HEK293 (cell line): ENCODE measurements at regions not wholly inside any gene's neighbourhood (a gene's known extent, or its start where the extent isn't known, plus 50 kb on each side); places are given as distances from the start of the nearest gene placed in this dataset.

Source experiments
- CTCF ChIA-PET: fragments of 350-600 bp; formaldehyde crosslinking; extraction: SDS; loops from one replicate; lab custom pipeline; 2021; ENCODE audit warnings: antibody characterized with exemption; lab: Yijun Ruan, JAX
- POLR2A ChIA-PET: fragments of 300-600 bp; formaldehyde crosslinking; extraction: SDS; loops from one replicate; lab custom pipeline; 2020; ENCODE audit warnings: antibody characterized with exemption, inconsistent platforms; lab: Yijun Ruan, JAX
- H3K27ac ChIP-seq: fragments of 200-500 bp; sonication (Bioruptor generic); 2 replicates; pipeline ENCODE4 v1.5.1; 2014; ENCODE audit warnings: low read depth, low read length, control low read depth, inconsistent platforms; ENCODE audit errors: extremely low read depth
- H3K36me3 ChIP-seq, 2 experiments: fragments of 200-500 bp in 1 of 2; sonication (Bioruptor generic) in 1 of 2; 1 replicate in 1 of 2; 2 replicates in 1 of 2; pipeline ENCODE4 v1.5.1; 2014 to 2017; ENCODE audit warnings: inconsistent platforms in 2 of 2, low read length in 2 of 2; ENCODE audit not compliant: control insufficient read depth in 2 of 2, insufficient read depth in 1 of 2
- H3K4me1 ChIP-seq: fragments of 200-500 bp; sonication (Bioruptor generic); 2 replicates; pipeline ENCODE4 v1.5.1; 2014; ENCODE audit warnings: mild to moderate bottlenecking, low read length, inconsistent platforms; ENCODE audit not compliant: control insufficient read depth, insufficient read depth
- H3K4me3 ChIP-seq: 2 replicates; pipeline ENCODE4 v1.5.1; 2011; ENCODE audit warnings: low read depth, mild to moderate bottlenecking, control low read depth, low read length, moderate library complexity
- H3K9me3 ChIP-seq: fragments of 200-500 bp; sonication (Bioruptor generic); 2 replicates; pipeline ENCODE4 v1.5.1; 2014; ENCODE audit warnings: low read depth, low read length, inconsistent platforms; ENCODE audit not compliant: control insufficient read depth, insufficient read depth
- AEBP2 ChIP-seq: fragments of 450-650 bp; formaldehyde crosslinking; IDR thresholded peaks from 2 replicates; pipeline ENCODE4 v1.5.1; 2016; ENCODE audit warnings: missing biosample characterization, missing genetic modification characterization, borderline replicate concordance
- BCL6B ChIP-seq: fragments of 450-650 bp; formaldehyde crosslinking; IDR thresholded peaks from 2 replicates; pipeline ENCODE4 v1.5.1; 2017; ENCODE audit warnings: missing biosample characterization, missing genetic modification characterization
- EGR2 ChIP-seq: fragments of 450-650 bp; formaldehyde crosslinking; IDR thresholded peaks from 2 replicates; pipeline ENCODE4 v1.5.1; 2016; ENCODE audit warnings: low read depth, missing biosample characterization, missing genetic modification characterization
- GLI2 ChIP-seq: fragments of 450-650 bp; formaldehyde crosslinking; IDR thresholded peaks from 2 replicates; pipeline ENCODE4; 2017; ENCODE audit warnings: missing biosample characterization, missing genetic modification characterization, low read depth, borderline replicate concordance
- GLIS1 ChIP-seq: fragments of 450-650 bp; formaldehyde crosslinking; IDR thresholded peaks from 2 replicates; pipeline ENCODE4 v1.5.1; 2016; ENCODE audit warnings: missing biosample characterization, missing genetic modification characterization
- IKZF3 ChIP-seq: fragments of 450-650 bp; IDR thresholded peaks from 2 replicates; pipeline ENCODE4 v1.5.0; 2018; ENCODE audit warnings: missing biosample characterization, mild to moderate bottlenecking, missing genetic modification characterization, moderate library complexity
- OVOL3 ChIP-seq: fragments of 450-650 bp; formaldehyde crosslinking; IDR thresholded peaks from 2 replicates; pipeline ENCODE4 v1.5.1; 2016; ENCODE audit warnings: missing biosample characterization, missing genetic modification characterization
- SETDB1 ChIP-seq: IDR thresholded peaks from one replicate; pipeline ENCODE4 v1.6.1; 2017; ENCODE audit warnings: mild to moderate bottlenecking, low read length, moderate library complexity, mixed read lengths; ENCODE audit not compliant: insufficient read length
- ZBTB20 ChIP-seq: fragments of 450-650 bp; formaldehyde crosslinking; IDR thresholded peaks from 2 replicates; pipeline ENCODE4 v1.5.1; 2016; ENCODE audit warnings: missing biosample characterization, missing genetic modification characterization
- ZNF140 ChIP-seq: fragments of 450-650 bp; formaldehyde crosslinking; IDR thresholded peaks from 2 replicates; pipeline ENCODE4 v1.5.1; 2016; ENCODE audit warnings: missing biosample characterization, missing genetic modification characterization
- ZNF157 ChIP-seq: fragments of 450-650 bp; formaldehyde crosslinking; IDR thresholded peaks from 2 replicates; pipeline ENCODE4 v1.5.1; 2016; ENCODE audit warnings: missing biosample characterization, missing genetic modification characterization
- ZNF26 ChIP-seq: fragments of 450-650 bp; formaldehyde crosslinking; IDR thresholded peaks from 2 replicates; pipeline ENCODE4 v1.5.1; 2016; ENCODE audit warnings: missing biosample characterization, missing genetic modification characterization
- ZNF266 ChIP-seq: fragments of 450-650 bp; formaldehyde crosslinking; IDR thresholded peaks from 2 replicates; pipeline ENCODE4 v1.5.1; 2016; ENCODE audit warnings: missing biosample characterization, missing genetic modification characterization, low read depth
- ZNF274 ChIP-seq, 2 experiments: fragments of 200-500 bp in 1 of 2; fragments of 450-650 bp in 1 of 2; sonication (Bioruptor generic) in 1 of 2; formaldehyde crosslinking in 1 of 2; IDR thresholded peaks; 2 replicates each; pipeline versions ENCODE4 v1.5.1 to v1.6.1; 2014 to 2016; ENCODE audit warnings: borderline replicate concordance in 1 of 2, inconsistent platforms in 1 of 2, low read length in 1 of 2, missing biosample characterization in 1 of 2, missing genetic modification characterization in 1 of 2
- ZNF292 ChIP-seq: fragments of 450-650 bp; formaldehyde crosslinking; IDR thresholded peaks from 2 replicates; pipeline ENCODE4 v1.5.1; 2016; ENCODE audit warnings: low read depth, missing biosample characterization, missing genetic modification characterization, borderline replicate concordance
- ZNF341 ChIP-seq: fragments of 450-650 bp; formaldehyde crosslinking; IDR thresholded peaks from 2 replicates; pipeline ENCODE4; 2016; ENCODE audit warnings: low read depth, missing biosample characterization, missing genetic modification characterization
- ZNF501 ChIP-seq: fragments of 450-650 bp; formaldehyde crosslinking; IDR thresholded peaks from 2 replicates; pipeline ENCODE4 v1.5.1; 2016; ENCODE audit warnings: missing biosample characterization, missing genetic modification characterization
- ZNF529 ChIP-seq: fragments of 450-650 bp; formaldehyde crosslinking; IDR thresholded peaks from 2 replicates; pipeline ENCODE4 v1.5.1; 2017; ENCODE audit warnings: missing genetic modification characterization, missing biosample characterization; ENCODE audit not compliant: insufficient replicate concordance
- ZNF530 ChIP-seq: fragments of 450-650 bp; formaldehyde crosslinking; IDR thresholded peaks from 2 replicates; pipeline ENCODE4 v1.5.1; 2016; ENCODE audit warnings: low read depth, missing biosample characterization, missing genetic modification characterization
- ZNF555 ChIP-seq: fragments of 450-650 bp; formaldehyde crosslinking; conservative IDR thresholded peaks from 2 replicates; pipeline ENCODE4 v1.5.1; 2017; ENCODE audit warnings: missing biosample characterization, mild to moderate bottlenecking, missing genetic modification characterization, inconsistent platforms
- ZNF660 ChIP-seq: fragments of 450-650 bp; IDR thresholded peaks from 2 replicates; pipeline ENCODE4 v1.5.1; 2018; ENCODE audit warnings: missing biosample characterization, mild to moderate bottlenecking, missing genetic modification characterization
- TF ChIP-seq, protein P1 (sequence below): fragments of 450-650 bp; formaldehyde crosslinking; IDR thresholded peaks from 2 replicates; pipeline ENCODE4 v1.5.1; 2016; ENCODE audit warnings: missing biosample characterization, missing genetic modification characterization
- TF ChIP-seq, protein P2 (sequence below): fragments of 450-650 bp; formaldehyde crosslinking; IDR thresholded peaks from 2 replicates; pipeline ENCODE4 v1.5.1; 2016; ENCODE audit warnings: missing biosample characterization, missing genetic modification characterization

DNA sequence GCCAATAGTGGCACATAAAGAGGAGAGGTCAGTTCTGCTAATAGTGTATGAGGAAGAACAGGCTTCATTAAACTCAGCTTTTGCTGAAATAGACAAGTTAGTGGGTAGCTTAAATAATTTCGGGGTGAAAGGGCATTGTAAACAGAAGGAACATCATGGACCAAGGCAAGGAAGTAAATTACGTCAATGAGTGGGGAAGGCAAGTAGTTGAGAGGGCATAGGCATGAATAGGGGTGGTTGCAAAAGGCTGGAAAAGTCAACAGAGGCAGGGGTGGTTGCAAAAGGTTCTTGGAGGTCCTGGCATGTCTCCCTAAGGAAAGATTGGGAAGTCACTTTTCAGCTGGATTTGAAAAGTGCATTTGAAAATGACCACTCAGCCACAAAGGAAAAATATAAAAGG, 383.3 kb upstream of the RPS23 start:
- H3K36me3 ChIP-seq: no peaks in the 10 kb centered on the region
- H3K4me1 ChIP-seq: no peaks in the 10 kb centered on the region
- H3K9me3 ChIP-seq: no peaks in the 10 kb centered on the region
- no peak overlapping the region for H3K27ac ChIP-seq
- POLR2A ChIA-PET: no interaction called here
- CTCF ChIA-PET: interaction anchor here (0.7 kb wide), 1 partner anchor 11 kb away, joined by 5 read pairs; no protein-coding TSS in a partner anchor
- no peak overlapping the region for H3K4me3 ChIP-seq
- TF ChIP-seq ZNF274 (IDR thresholded peaks at IDR 0.05; ENCODE audit: low read length) (no peak), ZNF274 (tag by site-specific recombination; IDR thresholded peaks at IDR 0.05; ENCODE audit: borderline replicate concordance) (no peak), ZNF530 (tag by site-specific recombination) (no peak), ZNF660 (no peak), EGR2 (tag by site-specific recombination) (no peak), ZNF266 (tag by site-specific recombination) (no peak), ZNF529 (no peak)

DNA sequence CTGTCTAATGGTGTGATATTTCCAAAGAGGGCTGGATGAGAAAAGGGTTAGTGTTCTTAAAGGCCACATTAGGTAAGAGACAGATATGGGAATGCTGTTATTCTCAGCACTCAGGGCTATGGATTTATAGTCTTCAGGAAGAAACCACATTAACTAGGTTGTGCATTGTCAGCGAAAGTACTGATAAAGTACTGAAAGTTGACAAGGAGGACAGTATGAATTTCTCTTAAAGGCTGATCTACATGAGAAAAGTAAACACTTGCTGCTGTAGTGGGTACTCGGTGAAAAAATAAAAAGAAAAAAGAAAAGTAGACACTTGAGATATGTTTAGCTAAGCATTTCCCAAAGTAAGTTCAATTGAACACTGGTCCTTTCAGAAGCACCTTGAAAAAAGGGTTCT, 381.0 kb upstream of the RPS23 start:
- CTCF ChIA-PET: interaction anchor here (0.9 kb wide), 1 partner anchor 18 kb away, joined by 5 read pairs; no protein-coding TSS in a partner anchor

GRCh38 chr5:82657033-82657699, 379.0 kb upstream of the RPS23 start:
- Histone ChIP-seq H3K4me3 (no peak overlapping the region), H3K27ac (no peak overlapping the region), H3K4me1 (no peaks in the 10 kb centered on the region), H3K36me3 (no peaks in the 10 kb centered on the region), H3K9me3 (no peaks in the 10 kb centered on the region)
- ChIA-PET POLR2A (no interaction called here), CTCF (no interaction called here)
- TF ChIP-seq GLI2 (tag by site-specific recombination): no peak
- TF ChIP-seq ZNF555 (tag by site-specific recombination): no peak
- no peak for TF ChIP-seq ZNF292 (tag by site-specific recombination)
- no peak for TF ChIP-seq BCL6B (tag by site-specific recombination)
- TF ChIP-seq ZNF501 (tag by site-specific recombination): no peak
- TF ChIP-seq IKZF3: no peak
- TF ChIP-seq ZNF26: no peak
- TF ChIP-seq ZNF660: no peak
- TF ChIP-seq ZNF529: no peak
- TF ChIP-seq OVOL3 (tag by site-specific recombination): no peak
- no peak for TF ChIP-seq ZNF140
- TF ChIP-seq AEBP2: no peak
- TF ChIP-seq GLIS1 (tag by site-specific recombination): no peak
- TF ChIP-seq, protein P1, sequence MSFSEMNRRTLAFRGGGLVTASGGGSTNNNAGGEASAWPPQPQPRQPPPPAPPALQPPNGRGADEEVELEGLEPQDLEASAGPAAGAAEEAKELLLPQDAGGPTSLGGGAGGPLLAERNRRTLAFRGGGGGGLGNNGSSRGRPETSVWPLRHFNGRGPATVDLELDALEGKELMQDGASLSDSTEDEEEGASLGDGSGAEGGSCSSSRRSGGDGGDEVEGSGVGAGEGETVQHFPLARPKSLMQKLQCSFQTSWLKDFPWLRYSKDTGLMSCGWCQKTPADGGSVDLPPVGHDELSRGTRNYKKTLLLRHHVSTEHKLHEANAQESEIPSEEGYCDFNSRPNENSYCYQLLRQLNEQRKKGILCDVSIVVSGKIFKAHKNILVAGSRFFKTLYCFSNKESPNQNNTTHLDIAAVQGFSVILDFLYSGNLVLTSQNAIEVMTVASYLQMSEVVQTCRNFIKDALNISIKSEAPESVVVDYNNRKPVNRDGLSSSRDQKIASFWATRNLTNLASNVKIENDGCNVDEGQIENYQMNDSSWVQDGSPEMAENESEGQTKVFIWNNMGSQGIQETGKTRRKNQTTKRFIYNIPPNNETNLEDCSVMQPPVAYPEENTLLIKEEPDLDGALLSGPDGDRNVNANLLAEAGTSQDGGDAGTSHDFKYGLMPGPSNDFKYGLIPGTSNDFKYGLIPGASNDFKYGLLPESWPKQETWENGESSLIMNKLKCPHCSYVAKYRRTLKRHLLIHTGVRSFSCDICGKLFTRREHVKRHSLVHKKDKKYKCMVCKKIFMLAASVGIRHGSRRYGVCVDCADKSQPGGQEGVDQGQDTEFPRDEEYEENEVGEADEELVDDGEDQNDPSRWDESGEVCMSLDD (tag by site-specific recombination): no peak
- TF ChIP-seq ZNF157 (tag by site-specific recombination): no peak
- no peak for TF ChIP-seq ZBTB20 (tag by site-specific recombination)

More for the DNA sequence above, 381.0 kb upstream of the RPS23 start:
- no peaks in the 10 kb centered on the region for H3K9me3 ChIP-seq
- no peaks in the 10 kb centered on the region for H3K36me3 ChIP-seq
- H3K4me1 ChIP-seq: no peaks in the 10 kb centered on the region
- TF ChIP-seq ZNF341 (tag by site-specific recombination) (no peak), SETDB1 (no peak)
- TF ChIP-seq, protein P2, sequence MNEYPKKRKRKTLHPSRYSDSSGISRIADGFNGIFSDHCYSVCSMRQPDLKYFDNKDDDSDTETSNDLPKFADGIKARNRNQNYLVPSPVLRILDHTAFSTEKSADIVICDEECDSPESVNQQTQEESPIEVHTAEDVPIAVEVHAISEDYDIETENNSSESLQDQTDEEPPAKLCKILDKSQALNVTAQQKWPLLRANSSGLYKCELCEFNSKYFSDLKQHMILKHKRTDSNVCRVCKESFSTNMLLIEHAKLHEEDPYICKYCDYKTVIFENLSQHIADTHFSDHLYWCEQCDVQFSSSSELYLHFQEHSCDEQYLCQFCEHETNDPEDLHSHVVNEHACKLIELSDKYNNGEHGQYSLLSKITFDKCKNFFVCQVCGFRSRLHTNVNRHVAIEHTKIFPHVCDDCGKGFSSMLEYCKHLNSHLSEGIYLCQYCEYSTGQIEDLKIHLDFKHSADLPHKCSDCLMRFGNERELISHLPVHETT (tag by site-specific recombination): no peak
- TF ChIP-seq, all 188 proteins: peak for 0
- H3K4me3 ChIP-seq: no peak overlapping the region
- no peak overlapping the region for H3K27ac ChIP-seq
- POLR2A ChIA-PET: no interaction called here
